ENCODE measurements at regions not wholly inside any gene's neighbourhood (a gene's known extent, or its start where the extent isn't known, plus 50 kb on each side); places are given as distances from the start of the nearest gene placed in this dataset.

DNA sequence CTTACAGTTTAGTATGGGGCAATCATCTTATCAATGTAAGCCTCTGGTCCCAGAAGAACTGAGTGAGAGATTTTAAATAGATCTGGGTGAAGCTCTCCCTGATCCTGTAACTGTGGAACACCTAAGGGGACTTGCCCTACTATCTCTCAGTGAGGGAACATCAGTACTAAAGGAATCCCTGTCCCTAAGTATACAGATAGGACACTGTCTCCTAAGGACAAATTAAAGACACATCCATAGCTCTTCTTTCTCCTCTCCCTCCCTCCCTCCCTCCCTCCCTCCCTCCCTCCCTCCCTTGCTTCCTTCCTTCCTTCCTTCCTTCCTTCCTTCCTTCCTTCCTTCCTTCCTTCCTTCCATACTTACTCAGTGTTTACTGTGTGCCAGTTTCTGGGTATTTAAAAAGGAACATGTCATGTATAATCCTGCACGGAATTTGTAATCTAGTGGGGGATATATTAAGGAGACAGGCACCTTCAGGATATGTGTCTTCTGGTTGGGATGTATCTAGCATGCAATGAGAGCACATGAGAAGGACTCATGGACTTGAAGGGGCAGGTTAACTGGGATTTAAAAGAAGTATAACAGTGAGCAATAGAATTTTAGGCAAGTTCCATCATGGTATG, 222.2 kb upstream of the ATP5MC3 start:
- no peak for TF ChIP-seq EZH2 (IDR thresholded peaks at IDR 0.05; ENCODE audit: borderline replicate concordance, low read depth, low read length, severe bottlenecking)
- TF ChIP-seq JUN (IDR thresholded peaks at IDR 0.05; ENCODE audit: borderline replicate concordance, insufficient read depth, insufficient read length, low read depth) = no peak

Data from endothelial cell of umbilical vein (primary cell).